ENCODE measurements at regions not wholly inside any gene's neighbourhood (a gene's known extent, or its start where the extent isn't known, plus 50 kb on each side); places are given as distances from the start of the nearest gene placed in this dataset.

DNA sequence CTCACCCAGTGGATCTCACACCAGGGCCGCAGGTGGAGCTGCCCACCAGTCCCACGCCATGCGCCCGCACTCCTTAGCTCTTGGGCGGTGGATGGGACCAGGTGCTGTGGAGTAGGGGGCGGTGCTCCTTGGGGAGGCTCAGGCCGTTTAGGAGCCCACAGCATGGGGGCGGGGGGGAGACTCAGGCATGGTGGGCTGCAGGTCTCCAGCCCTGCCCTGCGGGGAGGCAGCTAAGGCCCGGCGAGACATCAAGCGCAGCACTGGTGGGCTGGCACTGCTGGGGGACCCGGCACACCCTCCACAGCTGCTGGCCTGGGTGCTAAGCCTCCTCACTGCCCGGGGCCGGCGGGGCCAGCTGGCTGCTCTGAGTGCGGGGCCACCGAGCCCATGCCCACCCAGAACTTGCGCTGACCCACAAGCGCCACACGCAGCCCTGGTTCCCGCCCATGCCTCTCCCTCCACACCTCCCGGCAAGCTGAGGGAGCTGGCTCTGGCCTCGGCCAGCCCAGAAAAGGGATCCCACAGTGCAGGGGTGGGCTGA lies 312.9 kb upstream of the GIMD1 start:
- intact Hi-C loops (cut with micrococcal nuclease) = no loop called here
- Mint-ChIP-seq H3K27ac (no peak overlapping the region), H3K9me3 (peaks cover 9% of the 10 kb centered on the region), H3K27me3 (no peaks in the 10 kb centered on the region), H3K36me3 (ENCODE audit: low read depth) (no peaks in the 10 kb centered on the region), H3K4me1 (no peaks in the 10 kb centered on the region), H3K4me3 (no peak overlapping the region)
- no peak for DNase-seq

DNA sequence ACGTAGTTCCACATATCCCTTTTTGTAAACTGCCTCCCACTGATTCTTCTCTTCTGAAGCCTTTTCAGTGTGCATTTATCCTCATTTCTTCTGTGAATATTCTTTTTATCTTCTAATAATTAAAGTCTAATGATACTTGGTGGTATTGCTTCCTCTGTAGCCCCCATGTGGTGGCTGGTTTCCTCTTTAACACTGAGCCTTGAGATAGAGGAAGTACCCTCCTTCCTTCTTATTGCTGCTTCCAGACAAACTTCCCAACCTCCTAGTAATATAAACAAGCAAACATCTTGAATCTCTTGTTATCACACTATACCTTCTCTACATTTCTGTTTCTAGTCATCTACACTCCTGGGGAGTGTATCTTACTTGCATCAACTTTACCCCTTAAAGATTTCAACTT lies 310.5 kb upstream of the GIMD1 start:
- no peak overlapping the region for H3K4me3 Mint-ChIP-seq
- peaks cover 6% of the 10 kb centered on the region for H3K9me3 Mint-ChIP-seq
- no peaks in the 10 kb centered on the region for H3K36me3 Mint-ChIP-seq (ENCODE audit: low read depth)
- H3K27ac Mint-ChIP-seq = no peak overlapping the region
- no peak for DNase-seq
- H3K27me3 Mint-ChIP-seq = no peaks in the 10 kb centered on the region
- intact Hi-C loops (cut with micrococcal nuclease) = no loop called here
- no peaks in the 10 kb centered on the region for H3K4me1 Mint-ChIP-seq

- Mint-ChIP-seq H3K4me3 (no peak overlapping the region), H3K4me1 (no peaks in the 10 kb centered on the region), H3K27ac (no peak overlapping the region), H3K36me3 (ENCODE audit: low read depth) (no peaks in the 10 kb centered on the region), H3K27me3 (no peaks in the 10 kb centered on the region), H3K9me3 (peaks cover 4% of the 10 kb centered on the region)
- intact Hi-C loops (cut with micrococcal nuclease) = no loop called here
- no peak for DNase-seq
Observed at GRCh38 chr4:106677213-106677612, 308.6 kb upstream of the GIMD1 start.

DNA sequence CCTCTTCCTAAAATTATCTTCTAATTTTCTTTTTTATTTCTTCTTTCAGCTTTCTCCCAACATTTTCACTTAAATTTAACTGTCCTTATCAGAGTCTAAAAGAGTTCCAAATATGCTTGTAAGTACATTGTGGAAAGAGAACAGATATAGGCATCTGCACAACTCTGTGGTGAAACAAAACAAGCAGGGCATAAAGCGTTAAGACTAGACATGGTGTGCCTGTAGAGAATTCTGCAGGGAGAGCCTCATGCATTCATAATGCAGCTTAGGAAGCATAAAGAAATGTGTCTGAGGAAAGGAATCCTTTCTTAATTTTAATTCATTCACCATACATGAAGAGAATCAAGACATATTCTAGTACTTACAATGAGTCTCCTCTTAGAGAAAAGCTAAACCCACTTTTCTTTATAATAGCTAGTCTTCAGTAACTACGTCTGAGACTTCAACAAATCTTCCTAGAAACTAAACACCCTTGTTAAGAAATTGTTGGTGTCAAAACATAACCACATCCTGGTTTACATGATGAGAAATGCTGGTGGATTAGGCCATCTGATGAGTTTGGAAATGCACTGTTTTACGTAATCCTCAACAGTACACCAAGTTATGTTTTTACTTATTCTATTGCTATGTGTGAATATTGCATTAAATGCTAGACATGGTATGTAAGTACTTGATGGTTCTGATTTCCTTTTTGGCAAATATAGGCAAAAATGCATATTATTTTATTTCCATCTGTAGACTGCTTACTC lies 307.8 kb upstream of the GIMD1 start:
- DNase-seq = no peak
- Mint-ChIP-seq H3K27ac (no peak overlapping the region), H3K4me1 (no peaks in the 10 kb centered on the region), H3K36me3 (ENCODE audit: low read depth) (no peaks in the 10 kb centered on the region), H3K27me3 (no peaks in the 10 kb centered on the region), H3K9me3 (no peaks in the 10 kb centered on the region), H3K4me3 (no peak overlapping the region)
- intact Hi-C loops (cut with micrococcal nuclease) = no loop called here

- no peaks in the 10 kb centered on the region for H3K4me1 Mint-ChIP-seq
- H3K36me3 Mint-ChIP-seq (ENCODE audit: low read depth) = no peaks in the 10 kb centered on the region
- H3K27me3 Mint-ChIP-seq = no peaks in the 10 kb centered on the region
- no peak overlapping the region for H3K27ac Mint-ChIP-seq
- DNase-seq = no peak
- no peak overlapping the region for H3K4me3 Mint-ChIP-seq
- intact Hi-C loops (cut with micrococcal nuclease) = no loop called here
- H3K9me3 Mint-ChIP-seq = no peaks in the 10 kb centered on the region
Observed at GRCh38 chr4:106671716-106672115, 303.1 kb upstream of the GIMD1 start.

DNA sequence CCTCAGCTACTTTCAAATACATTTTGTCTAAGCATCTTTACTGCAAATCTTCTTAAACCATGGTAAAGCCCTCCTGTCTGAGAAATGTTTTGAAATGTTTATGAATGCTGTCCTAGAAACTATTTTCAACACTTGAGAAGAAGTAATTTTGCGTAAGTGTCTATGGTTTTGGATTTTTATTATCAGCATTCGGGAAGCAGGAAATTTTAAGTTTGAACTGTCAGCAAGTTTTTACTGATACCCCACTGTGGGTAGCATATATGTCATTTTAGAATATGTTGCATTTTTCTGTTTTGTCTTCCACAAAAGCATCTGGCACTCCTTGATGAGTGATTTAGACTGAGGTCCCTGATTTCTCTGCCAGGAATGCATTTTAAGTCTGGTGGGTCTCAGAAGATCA lies 302.4 kb upstream of the GIMD1 start:
- no peaks in the 10 kb centered on the region for H3K4me1 Mint-ChIP-seq
- no peak for DNase-seq
- H3K9me3 Mint-ChIP-seq = no peaks in the 10 kb centered on the region
- intact Hi-C loops (cut with micrococcal nuclease) = no loop called here
- H3K4me3 Mint-ChIP-seq = no peak overlapping the region
- H3K27ac Mint-ChIP-seq = no peak overlapping the region
- H3K27me3 Mint-ChIP-seq = no peaks in the 10 kb centered on the region
- no peaks in the 10 kb centered on the region for H3K36me3 Mint-ChIP-seq (ENCODE audit: low read depth)

DNA sequence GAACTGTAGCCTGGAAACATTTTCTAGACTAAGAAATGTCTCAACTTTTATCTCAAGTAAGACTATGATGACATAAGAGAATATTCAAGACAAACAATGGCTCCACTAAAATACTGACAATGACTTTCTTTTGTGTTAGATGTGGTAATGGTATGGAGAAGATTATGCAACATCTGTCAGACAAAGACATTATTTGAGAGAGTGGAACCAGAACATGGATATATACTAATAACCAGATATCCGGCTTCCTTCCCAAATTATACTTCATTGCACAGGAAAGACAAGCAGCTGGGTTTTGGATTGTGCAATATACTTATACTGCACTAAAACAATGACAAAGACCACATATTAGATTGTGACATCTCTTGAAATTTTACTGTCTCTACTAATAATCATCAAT lies 290.8 kb upstream of the GIMD1 start:
- DNase-seq = no peak
- Mint-ChIP-seq H3K4me3 (no peak overlapping the region), H3K36me3 (ENCODE audit: low read depth) (no peaks in the 10 kb centered on the region), H3K4me1 (no peaks in the 10 kb centered on the region), H3K9me3 (no peaks in the 10 kb centered on the region), H3K27ac (no peak overlapping the region), H3K27me3 (no peaks in the 10 kb centered on the region)
- intact Hi-C loops (cut with micrococcal nuclease) = no loop called here

- DNase-seq = no peak
- Mint-ChIP-seq H3K4me3 (no peak overlapping the region), H3K27me3 (no peaks in the 10 kb centered on the region), H3K36me3 (ENCODE audit: low read depth) (no peaks in the 10 kb centered on the region), H3K27ac (no peak overlapping the region), H3K4me1 (no peaks in the 10 kb centered on the region), H3K9me3 (no peaks in the 10 kb centered on the region)
- intact Hi-C loops (cut with micrococcal nuclease) = no loop called here
Observed at GRCh38 chr4:106652095-106652494, 283.5 kb upstream of the GIMD1 start.

DNA sequence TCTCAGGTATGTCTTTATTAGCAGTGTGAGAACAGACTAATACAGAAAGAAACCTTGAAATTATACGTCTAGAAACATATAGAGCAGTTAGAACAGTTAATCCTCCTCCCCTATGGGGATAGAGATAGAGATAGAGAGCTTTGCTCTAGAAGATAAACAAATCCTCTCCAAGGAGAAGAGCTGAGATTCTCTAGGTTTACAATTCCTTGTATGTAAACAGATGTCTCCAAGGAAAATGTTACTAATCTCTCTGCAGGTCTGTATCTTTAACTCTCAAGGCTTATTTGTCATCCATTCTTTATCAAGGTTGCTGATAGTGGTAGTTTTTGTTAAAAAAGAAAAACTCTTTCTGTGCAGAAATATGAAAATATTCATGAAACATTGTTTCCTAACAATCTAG lies 282.1 kb upstream of the GIMD1 start:
- DNase-seq = no peak
- Mint-ChIP-seq H3K4me1 (no peaks in the 10 kb centered on the region), H3K36me3 (ENCODE audit: low read depth) (no peaks in the 10 kb centered on the region), H3K27me3 (no peaks in the 10 kb centered on the region), H3K4me3 (no peak overlapping the region), H3K27ac (no peak overlapping the region), H3K9me3 (no peaks in the 10 kb centered on the region)
- intact Hi-C loops (cut with micrococcal nuclease) = no loop called here

DNA sequence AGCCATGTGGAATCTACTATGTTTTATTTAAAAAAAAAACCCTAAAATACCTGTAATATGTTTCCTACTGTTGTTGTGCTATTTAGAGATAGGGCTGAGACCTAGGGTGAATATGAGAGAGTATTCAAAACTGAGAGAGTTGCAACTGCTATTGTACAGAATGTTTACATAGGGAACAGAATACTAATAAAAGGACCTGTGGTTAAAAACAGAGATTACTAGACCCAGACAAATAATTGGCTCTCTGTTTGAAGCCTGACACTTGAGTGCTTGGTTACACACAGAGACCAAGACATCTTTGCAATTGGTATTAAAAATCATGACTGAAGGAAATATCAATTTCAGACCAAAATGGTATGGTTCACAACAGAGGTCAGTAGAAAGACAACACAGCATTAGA lies 278.9 kb upstream of the GIMD1 start:
- DNase-seq = no peak
- no peaks in the 10 kb centered on the region for H3K4me1 Mint-ChIP-seq
- H3K27me3 Mint-ChIP-seq = no peaks in the 10 kb centered on the region
- no peak overlapping the region for H3K4me3 Mint-ChIP-seq
- no peaks in the 10 kb centered on the region for H3K9me3 Mint-ChIP-seq
- H3K36me3 Mint-ChIP-seq (ENCODE audit: low read depth) = no peaks in the 10 kb centered on the region
- no peak overlapping the region for H3K27ac Mint-ChIP-seq
- intact Hi-C loops (cut with micrococcal nuclease) = no loop called here

GRCh38 chr4:106629268-106629625 lies 260.7 kb upstream of the GIMD1 start:
- H3K27me3 Mint-ChIP-seq = no peaks in the 10 kb centered on the region
- no peak for DNase-seq
- H3K9me3 Mint-ChIP-seq = no peaks in the 10 kb centered on the region
- H3K4me3 Mint-ChIP-seq = no peak overlapping the region
- H3K4me1 Mint-ChIP-seq = no peaks in the 10 kb centered on the region
- no peaks in the 10 kb centered on the region for H3K36me3 Mint-ChIP-seq (ENCODE audit: low read depth)
- intact Hi-C loops (cut with micrococcal nuclease) = no loop called here
- H3K27ac Mint-ChIP-seq = no peak overlapping the region

DNA sequence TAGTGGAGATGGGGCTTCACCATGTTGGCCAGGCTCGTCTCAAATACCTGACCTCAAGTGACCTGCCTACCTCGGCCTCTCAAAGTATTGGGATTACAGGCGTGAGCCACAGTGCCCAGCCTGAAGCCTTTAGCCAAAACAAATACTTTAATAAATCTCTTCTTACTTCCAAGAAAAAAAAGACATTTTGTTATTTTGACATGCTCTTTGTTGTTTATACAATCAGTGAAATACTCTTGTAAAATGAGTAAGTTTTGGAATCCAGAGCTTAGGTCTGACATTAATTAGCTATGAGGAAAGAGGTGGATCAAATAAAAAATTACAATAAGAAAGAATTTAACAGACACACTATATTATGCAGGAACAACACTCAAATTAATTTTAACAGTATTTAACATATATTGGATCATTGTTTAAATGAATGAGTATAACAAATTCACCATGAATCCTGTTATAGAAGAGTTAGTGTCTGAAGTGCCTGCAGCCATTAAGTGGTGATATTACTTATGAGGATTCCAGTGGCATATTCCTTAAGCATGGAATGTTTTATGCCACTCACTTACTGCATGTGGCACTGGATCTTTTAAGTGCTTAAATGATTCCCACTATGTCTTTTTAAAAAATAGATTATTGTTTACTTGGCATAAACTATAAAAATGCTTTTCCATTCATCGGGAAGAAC lies 260.1 kb upstream of the GIMD1 start:
- H3K4me3 Mint-ChIP-seq = no peak overlapping the region
- no peak overlapping the region for H3K27ac Mint-ChIP-seq
- no peaks in the 10 kb centered on the region for H3K36me3 Mint-ChIP-seq (ENCODE audit: low read depth)
- DNase-seq = no peak
- intact Hi-C loops (cut with micrococcal nuclease) = no loop called here
- no peaks in the 10 kb centered on the region for H3K9me3 Mint-ChIP-seq
- no peaks in the 10 kb centered on the region for H3K27me3 Mint-ChIP-seq
- no peaks in the 10 kb centered on the region for H3K4me1 Mint-ChIP-seq

- Mint-ChIP-seq H3K36me3 (ENCODE audit: low read depth) (no peaks in the 10 kb centered on the region), H3K4me3 (no peak overlapping the region), H3K27me3 (no peaks in the 10 kb centered on the region), H3K27ac (no peak overlapping the region), H3K4me1 (no peaks in the 10 kb centered on the region), H3K9me3 (no peaks in the 10 kb centered on the region)
- intact Hi-C loops (cut with micrococcal nuclease) = no loop called here
- DNase-seq = no peak
Observed at GRCh38 chr4:106627051-106627450, 258.5 kb upstream of the GIMD1 start.

DNA sequence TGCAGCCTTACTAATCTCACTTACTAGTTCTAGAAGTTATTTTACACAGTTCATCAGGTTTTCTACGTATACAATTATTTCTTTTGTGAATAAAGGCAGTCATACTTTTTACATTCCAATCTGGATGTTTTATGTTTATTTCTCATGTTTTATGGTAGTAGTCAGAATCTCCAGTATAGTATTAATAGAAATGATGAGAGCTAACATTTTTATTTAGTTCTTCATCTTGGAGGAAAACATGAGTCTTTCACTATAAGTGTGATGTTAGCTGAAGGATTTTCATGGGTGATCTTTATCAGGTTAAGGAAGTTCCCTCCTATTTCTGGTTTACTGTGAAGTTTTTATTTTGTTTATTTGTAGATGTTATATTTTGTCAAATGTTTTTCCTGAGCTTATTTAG lies 256.1 kb upstream of the GIMD1 start:
- Mint-ChIP-seq H3K4me3 (no peak overlapping the region), H3K36me3 (ENCODE audit: low read depth) (no peaks in the 10 kb centered on the region), H3K9me3 (no peaks in the 10 kb centered on the region), H3K27ac (no peak overlapping the region), H3K4me1 (no peaks in the 10 kb centered on the region), H3K27me3 (no peaks in the 10 kb centered on the region)
- no peak for DNase-seq
- intact Hi-C loops (cut with micrococcal nuclease) = no loop called here

GRCh38 chr4:106618956-106619355 lies 250.4 kb upstream of the GIMD1 start:
- Mint-ChIP-seq H3K9me3 (no peaks in the 10 kb centered on the region), H3K27me3 (no peaks in the 10 kb centered on the region), H3K4me3 (no peak overlapping the region), H3K4me1 (no peaks in the 10 kb centered on the region), H3K27ac (no peak overlapping the region), H3K36me3 (ENCODE audit: low read depth) (no peaks in the 10 kb centered on the region)
- DNase-seq = no peak
- intact Hi-C loops (cut with micrococcal nuclease) = no loop called here
